Mesendoderm (in vitro differentiated cells): ENCODE measurements at regions not wholly inside any gene's neighbourhood (a gene's known extent, or its start where the extent isn't known, plus 50 kb on each side); places are given as distances from the start of the nearest gene placed in this dataset.
A peak's percentile ranks its signal among the peaks of the same experiment; 100 is the strongest.

ENCODE experiments used
- DNase-seq: peaks from one replicate; pipeline ENCODE4 v3.0.0; 2013
- H2AK5ac ChIP-seq: 2 replicates; pipeline ENCODE4 v1.6.1; 2013; ENCODE audit warnings: low read length, inconsistent platforms
- H2BK120ac ChIP-seq: 2 replicates; pipeline ENCODE4 v1.6.1; 2013; ENCODE audit warnings: low read depth, mild to moderate bottlenecking, low read length, moderate library complexity, mixed read lengths
- H2BK15ac ChIP-seq: replicated peaks from 2 replicates; pipeline ENCODE4 v1.6.1; 2013; ENCODE audit warnings: low read depth, mild to moderate bottlenecking, moderate library complexity
- H2BK5ac ChIP-seq: 2 replicates; pipeline ENCODE4 v1.6.1; 2013; ENCODE audit warnings: low read length, inconsistent platforms
- H3K18ac ChIP-seq: 2 replicates; pipeline ENCODE4 v1.6.1; 2013; ENCODE audit warnings: mild to moderate bottlenecking, low read length, mixed read lengths
- H3K23ac ChIP-seq: one replicate; pipeline ENCODE4 v1.6.1; 2013; ENCODE audit warnings: low read length
- H3K27ac ChIP-seq: 2 replicates; pipeline ENCODE4 v1.5.1; 2013; ENCODE audit warnings: low read depth, mild to moderate bottlenecking, inconsistent platforms, low read length, moderate library complexity
- H3K27me3 ChIP-seq: 2 replicates; pipeline ENCODE4 v1.6.1; 2013; ENCODE audit warnings: low read length, control low read depth, mild to moderate bottlenecking, inconsistent platforms; ENCODE audit not compliant: insufficient read depth, poor library complexity
- H3K36me3 ChIP-seq: 2 replicates; pipeline ENCODE4 v1.6.1; 2013; ENCODE audit warnings: low read length, inconsistent platforms; ENCODE audit not compliant: control insufficient read depth, insufficient read depth
- H3K4ac ChIP-seq: one replicate; pipeline ENCODE4 v1.6.1; 2013; ENCODE audit warnings: low read depth, mild to moderate bottlenecking, low read length, moderate library complexity
- H3K4me1 ChIP-seq: 2 replicates; pipeline ENCODE4 v1.6.1; 2013; ENCODE audit warnings: low read depth, low read length, inconsistent platforms; ENCODE audit not compliant: control insufficient read depth
- H3K4me2 ChIP-seq: 2 replicates; pipeline ENCODE4 v1.6.1; 2013; ENCODE audit warnings: low read length
- H3K4me3 ChIP-seq: 2 replicates; pipeline ENCODE4 v1.5.1; 2013; ENCODE audit warnings: mild to moderate bottlenecking, low read length
- H3K56ac ChIP-seq: one replicate; pipeline ENCODE4 v1.6.1; 2013; ENCODE audit warnings: low read length
- H3K79me1 ChIP-seq: 2 replicates; pipeline ENCODE4 v1.6.1; 2013; ENCODE audit warnings: low read length, inconsistent platforms
- H3K79me2 ChIP-seq: 2 replicates; pipeline ENCODE4 v1.6.1; 2013; ENCODE audit warnings: mild to moderate bottlenecking, low read length; ENCODE audit not compliant: control insufficient read depth, insufficient read depth
- H3K9ac ChIP-seq: 2 replicates; pipeline ENCODE4 v1.6.1; 2013; ENCODE audit warnings: low read length, inconsistent platforms
- H4K5ac ChIP-seq: one replicate; pipeline ENCODE4 v1.6.1; 2013; ENCODE audit warnings: low read length
- H4K8ac ChIP-seq: one replicate; pipeline ENCODE4 v1.6.1; 2013; ENCODE audit warnings: low read depth, mild to moderate bottlenecking, control low read depth, low read length, moderate library complexity
- WGBS: extraction: QIAGEN DNeasy Blood & Tissue Kit; methylation state at CpG from one replicate; pipeline ENCODE4 v1.1.7; 2013; ENCODE audit warnings: low lambda C conversion rate, missing lambda C conversion rate; ENCODE audit not compliant: insufficient coverage; ENCODE audit errors: extremely low coverage; 5-methylcytosine and 5-hydroxymethylcytosine counted together

- Histone ChIP-seq H2BK5ac (no peak overlapping the region), H3K4me1 (no peaks in the 10 kb centered on the region), H3K18ac (no peak overlapping the region), H4K8ac (no peak overlapping the region), H2BK15ac (no peak overlapping the region), H3K27ac (no peak overlapping the region), H2BK120ac (no peak overlapping the region), H4K5ac (no peak overlapping the region), H3K36me3 (no peaks in the 10 kb centered on the region), H3K79me1 (no peaks in the 10 kb centered on the region), H3K79me2 (no peaks in the 10 kb centered on the region), H3K4me3 (no peak overlapping the region), H3K23ac (no peak overlapping the region), H2AK5ac (no peak overlapping the region), H3K27me3 (no peaks in the 10 kb centered on the region), H3K9ac (no peak overlapping the region), H3K56ac (no peak overlapping the region), H3K4me2 (no peak overlapping the region), H3K4ac (no peak overlapping the region)
- DNase-seq: no peak
Measured at GRCh38 chr15:97210277-97210676, 750.2 kb upstream of the ARRDC4 start.

- H2BK120ac ChIP-seq: no peak overlapping the region
- H2AK5ac ChIP-seq: no peak overlapping the region
- no peaks in the 10 kb centered on the region for H3K36me3 ChIP-seq
- H3K4ac ChIP-seq: no peak overlapping the region
- no peak overlapping the region for H3K18ac ChIP-seq
- no peak overlapping the region for H3K27ac ChIP-seq
- H2BK15ac ChIP-seq: no peak overlapping the region
- no peak for DNase-seq
- H3K4me3 ChIP-seq: no peak overlapping the region
- no peaks in the 10 kb centered on the region for H3K4me1 ChIP-seq
- H3K27me3 ChIP-seq: no peaks in the 10 kb centered on the region
- H4K8ac ChIP-seq: no peak overlapping the region
- no peaks in the 10 kb centered on the region for H3K79me1 ChIP-seq
- H2BK5ac ChIP-seq: no peak overlapping the region
- H3K9ac ChIP-seq: no peak overlapping the region
- H3K79me2 ChIP-seq: no peaks in the 10 kb centered on the region
- H3K4me2 ChIP-seq: no peak overlapping the region
- H3K23ac ChIP-seq: no peak overlapping the region
- no peak overlapping the region for H3K56ac ChIP-seq
- H4K5ac ChIP-seq: no peak overlapping the region
Measured at GRCh38 chr15:97215629-97216028, 744.9 kb upstream of the ARRDC4 start.

- Histone ChIP-seq H3K4me3 (no peak overlapping the region), H3K23ac (no peak overlapping the region), H3K79me2 (no peaks in the 10 kb centered on the region), H3K36me3 (no peaks in the 10 kb centered on the region), H4K5ac (no peak overlapping the region), H3K4me2 (no peak overlapping the region), H3K27ac (no peak overlapping the region), H3K18ac (no peak overlapping the region), H4K8ac (no peak overlapping the region), H3K56ac (no peak overlapping the region), H3K4ac (no peak overlapping the region), H2BK120ac (no peak overlapping the region), H2BK15ac (no peak overlapping the region), H3K79me1 (no peaks in the 10 kb centered on the region), H2AK5ac (no peak overlapping the region), H3K27me3 (no peaks in the 10 kb centered on the region), H3K9ac (no peak overlapping the region), H2BK5ac (no peak overlapping the region), H3K4me1 (no peaks in the 10 kb centered on the region)
- WGBS: no CpG with 5 or more reads among the region's 44 CpGs
- DNase-seq: no peak
Measured at GRCh38 chr15:97224191-97224641, 736.3 kb upstream of the ARRDC4 start.

- H3K56ac ChIP-seq: no peak overlapping the region
- H2BK5ac ChIP-seq: no peak overlapping the region
- H2AK5ac ChIP-seq: no peak overlapping the region
- no peak overlapping the region for H3K18ac ChIP-seq
- H4K5ac ChIP-seq: no peak overlapping the region
- no peak overlapping the region for H4K8ac ChIP-seq
- no peaks in the 10 kb centered on the region for H3K4me1 ChIP-seq
- H3K4me2 ChIP-seq: no peak overlapping the region
- no peak overlapping the region for H3K9ac ChIP-seq
- H2BK15ac ChIP-seq: no peak overlapping the region
- no peak overlapping the region for H3K27ac ChIP-seq
- no CpG with 5 or more reads among the region's 9 CpGs for WGBS
- H3K27me3 ChIP-seq: no peaks in the 10 kb centered on the region
- H3K79me1 ChIP-seq: no peaks in the 10 kb centered on the region
- no peak overlapping the region for H2BK120ac ChIP-seq
- DNase-seq: peak; percentile 63
- no peak overlapping the region for H3K4ac ChIP-seq
- H3K23ac ChIP-seq: no peak overlapping the region
- no peaks in the 10 kb centered on the region for H3K79me2 ChIP-seq
- no peaks in the 10 kb centered on the region for H3K36me3 ChIP-seq
- no peak overlapping the region for H3K4me3 ChIP-seq
Measured at GRCh38 chr15:97234851-97235610, 725.5 kb upstream of the ARRDC4 start.

GRCh38 chr15:97235611-97235985 lies 724.9 kb upstream of the ARRDC4 start:
- DNase-seq: no peak
- Histone ChIP-seq H3K79me1 (no peaks in the 10 kb centered on the region), H4K5ac (no peak overlapping the region), H3K27ac (no peak overlapping the region), H4K8ac (no peak overlapping the region), H2BK5ac (no peak overlapping the region), H3K4ac (no peak overlapping the region), H2BK15ac (no peak overlapping the region), H3K18ac (no peak overlapping the region), H3K36me3 (no peaks in the 10 kb centered on the region), H3K23ac (no peak overlapping the region), H2AK5ac (no peak overlapping the region), H3K9ac (no peak overlapping the region), H3K4me1 (no peaks in the 10 kb centered on the region), H3K56ac (no peak overlapping the region), H3K27me3 (no peaks in the 10 kb centered on the region), H2BK120ac (no peak overlapping the region), H3K4me2 (no peak overlapping the region), H3K79me2 (no peaks in the 10 kb centered on the region), H3K4me3 (no peak overlapping the region)
- 100% methylated on average over 1 of the region's 7 CpGs for WGBS

- Histone ChIP-seq H3K27me3 (no peaks in the 10 kb centered on the region), H3K4ac (no peak overlapping the region), H2BK5ac (no peak overlapping the region), H2BK15ac (no peak overlapping the region), H3K27ac (no peak overlapping the region), H4K5ac (no peak overlapping the region), H2AK5ac (no peak overlapping the region), H3K79me2 (no peaks in the 10 kb centered on the region), H3K56ac (no peak overlapping the region), H2BK120ac (no peak overlapping the region), H3K79me1 (no peaks in the 10 kb centered on the region), H3K23ac (no peak overlapping the region), H4K8ac (no peak overlapping the region), H3K18ac (no peak overlapping the region), H3K36me3 (no peaks in the 10 kb centered on the region), H3K9ac (no peak overlapping the region), H3K4me3 (no peak overlapping the region), H3K4me2 (no peak overlapping the region), H3K4me1 (no peaks in the 10 kb centered on the region)
- WGBS: no CpG with 5 or more reads among the region's 5 CpGs
- DNase-seq: no peak
Measured at GRCh38 chr15:97236140-97236539, 724.4 kb upstream of the ARRDC4 start.
